Activated naive CD4-positive, alpha-beta T cell treated with anti-CD3 and anti-CD28 coated beads, Interleukin-2, amount 50 U/mL, for 16 hours (primary cell): ENCODE measurements at regions not wholly inside any gene's neighbourhood (a gene's known extent, or its start where the extent isn't known, plus 50 kb on each side); places are given as distances from the start of the nearest gene placed in this dataset.
"Not testable (repeated sequence)": the region's sequence is repeated elsewhere in the genome, so short reads cannot be mapped to it uniquely, and the experiment has no call there.

Experiments
- DNase-seq: peaks from one replicate; pipeline ENCODE4 v3.0.0-alpha.2; 2020

- DNase-seq = no peak
Measured at GRCh38 chr2:128591022-128591860, 272.6 kb upstream of the HS6ST1 start.

DNA sequence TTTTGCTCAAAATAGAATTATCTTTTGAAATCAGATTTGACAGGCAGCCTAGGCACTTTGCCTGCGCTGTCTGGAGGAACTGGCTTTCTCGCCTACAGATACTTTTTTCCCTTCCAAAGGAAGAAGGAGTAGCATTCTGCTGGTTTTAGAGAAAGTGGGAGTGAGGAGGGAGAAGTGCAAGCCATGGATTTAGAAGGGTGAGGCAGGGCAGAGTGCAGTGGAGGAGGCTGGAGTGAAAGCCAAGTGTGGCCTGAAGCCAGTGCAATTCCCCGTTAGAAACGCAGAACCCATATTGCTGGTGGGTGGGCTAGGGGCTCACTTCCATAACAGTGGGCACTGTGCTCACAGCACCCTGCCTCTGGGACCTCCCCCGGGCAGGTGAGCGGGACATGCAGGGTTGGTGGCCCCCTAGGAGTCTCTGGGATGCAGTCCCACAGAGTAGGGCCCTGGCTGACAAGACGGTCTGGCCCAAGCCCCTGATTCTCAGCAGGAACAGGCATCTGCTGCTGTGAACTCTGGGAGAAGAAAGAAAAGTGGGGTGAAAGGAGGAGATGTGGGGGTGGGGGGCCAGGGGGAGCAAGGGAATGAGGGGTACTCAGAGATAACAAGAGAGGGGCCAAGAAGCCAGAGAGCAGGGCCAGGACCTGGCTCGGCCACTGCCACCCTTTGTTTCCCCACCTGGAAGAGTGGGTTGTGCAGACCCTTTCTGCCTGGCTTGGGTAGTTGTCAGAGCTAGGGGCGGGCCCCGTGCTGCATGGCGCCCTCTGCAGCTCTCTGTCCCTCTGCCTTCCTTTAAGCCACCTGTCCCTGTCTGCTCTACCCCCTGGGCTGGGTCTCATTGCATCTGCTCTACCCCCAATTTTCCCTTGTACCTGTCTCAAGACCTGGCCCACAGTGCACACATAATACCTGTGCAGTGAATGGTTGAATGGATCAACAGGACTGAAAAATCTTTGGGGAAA lies 273.5 kb upstream of the HS6ST1 start:
- no peak for DNase-seq

- no peak for DNase-seq
Measured at GRCh38 chr2:128593518-128593878, 274.8 kb upstream of the HS6ST1 start.

- DNase-seq = no peak
Measured at GRCh38 chr2:128593879-128594650, 275.4 kb upstream of the HS6ST1 start.

DNA sequence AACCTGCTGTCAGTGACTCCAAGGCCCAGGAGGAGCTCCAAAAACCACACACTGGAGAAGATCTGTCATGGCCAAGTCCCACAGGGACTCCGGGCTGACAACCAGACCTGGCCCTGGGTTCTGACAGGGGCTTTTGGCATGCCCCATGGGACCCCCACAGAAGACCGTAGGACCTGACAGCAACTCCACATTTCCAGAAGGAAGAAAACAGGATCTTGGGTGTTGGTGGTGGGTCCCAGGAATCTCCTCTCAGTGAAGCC lies 275.9 kb upstream of the HS6ST1 start:
- DNase-seq = no peak

DNA sequence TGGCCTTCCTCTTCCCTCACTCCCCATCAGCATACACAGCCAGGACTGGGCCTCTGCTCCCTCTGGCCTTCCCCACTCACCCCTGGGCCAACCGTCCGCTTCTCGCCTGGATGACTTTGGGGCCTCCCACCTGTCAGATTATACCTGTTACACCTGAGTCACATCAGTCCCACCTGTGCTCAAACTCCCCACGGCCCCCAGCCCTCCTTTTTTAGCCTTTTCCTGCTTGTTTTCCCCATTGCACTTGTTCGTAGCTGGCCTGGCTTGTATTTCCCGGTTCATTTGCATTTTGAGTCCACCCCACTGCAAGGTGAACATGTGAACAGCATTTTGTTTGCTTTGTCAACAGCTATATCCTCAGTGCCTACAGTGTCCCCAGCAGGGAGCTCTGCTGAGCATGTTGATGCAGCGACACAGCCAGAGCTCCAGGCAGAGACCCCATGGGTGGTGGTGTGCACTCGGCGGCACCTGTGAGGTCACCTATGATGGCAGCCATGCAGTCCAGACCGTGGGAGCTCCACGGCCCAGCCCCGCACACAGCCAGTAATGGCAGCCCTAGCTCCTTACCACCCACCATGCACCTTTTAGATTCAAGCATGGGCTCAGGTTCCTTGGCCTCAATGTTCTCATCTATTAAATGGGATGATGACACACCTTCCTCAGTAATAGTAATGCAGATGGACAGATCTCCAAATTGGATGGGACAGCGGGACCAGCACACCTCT lies 276.4 kb upstream of the HS6ST1 start:
- no peak for DNase-seq

DNA sequence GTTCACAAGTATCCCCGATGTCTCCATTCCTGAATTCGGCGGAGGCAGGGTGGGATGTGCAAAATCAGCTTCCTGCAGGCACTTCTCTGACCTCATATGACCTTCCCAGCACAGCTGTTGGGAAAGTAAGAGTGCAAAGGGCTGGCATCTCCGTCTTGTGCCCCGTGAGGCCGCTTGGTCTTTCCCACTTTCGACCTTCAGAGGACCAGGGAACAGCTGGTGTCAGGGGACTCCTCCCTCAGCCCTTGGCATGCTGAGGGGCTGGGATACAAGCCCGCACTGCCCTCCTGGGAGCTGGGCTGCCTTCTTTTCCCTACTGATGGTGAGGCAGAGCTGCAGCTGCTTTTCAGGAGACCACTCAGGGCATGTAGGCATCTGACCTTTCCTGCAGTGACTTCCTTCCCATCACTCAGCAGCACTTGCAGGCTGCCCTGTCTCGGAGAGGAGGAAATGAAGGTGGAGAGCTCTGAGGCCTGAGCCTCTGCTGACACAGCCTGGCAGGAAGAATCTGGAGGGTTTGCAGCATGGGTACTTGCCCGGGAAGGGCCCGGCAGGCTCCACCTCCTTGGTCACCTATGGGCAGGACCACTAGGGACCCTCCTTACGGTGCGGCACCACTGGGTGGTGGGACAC lies 277.2 kb upstream of the HS6ST1 start:
- DNase-seq = no peak

GRCh38 chr2:128596396-128597120 lies 277.9 kb upstream of the HS6ST1 start:
- DNase-seq = no peak

- no peak for DNase-seq
Measured at GRCh38 chr2:128597121-128597762, 278.6 kb upstream of the HS6ST1 start.

GRCh38 chr2:128598260-128598659 lies 279.6 kb upstream of the HS6ST1 start:
- not testable (repeated sequence) for DNase-seq

DNA sequence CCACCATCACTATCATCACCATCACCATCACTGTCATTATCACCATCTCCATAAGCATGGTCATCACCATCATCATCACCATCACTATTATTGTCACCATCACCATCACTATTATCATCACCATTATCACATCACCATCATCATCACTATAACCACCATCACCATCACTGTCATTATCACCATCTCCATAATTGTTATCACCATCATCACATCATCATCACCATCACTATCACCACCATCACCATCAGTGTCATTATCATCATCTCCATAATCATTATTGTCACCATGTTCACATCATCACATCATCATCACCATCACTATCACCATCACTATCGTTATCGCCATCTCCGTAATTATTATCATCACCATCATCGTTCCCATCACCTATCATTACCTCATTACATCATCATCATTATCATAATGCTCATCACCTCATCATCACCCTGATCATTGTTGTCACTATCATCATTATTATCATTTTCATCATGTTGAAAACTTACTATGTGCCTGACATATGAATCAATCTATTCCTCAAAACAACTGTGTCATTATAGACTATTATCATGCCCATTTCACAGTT lies 280.3 kb upstream of the HS6ST1 start:
- DNase-seq = no peak

DNA sequence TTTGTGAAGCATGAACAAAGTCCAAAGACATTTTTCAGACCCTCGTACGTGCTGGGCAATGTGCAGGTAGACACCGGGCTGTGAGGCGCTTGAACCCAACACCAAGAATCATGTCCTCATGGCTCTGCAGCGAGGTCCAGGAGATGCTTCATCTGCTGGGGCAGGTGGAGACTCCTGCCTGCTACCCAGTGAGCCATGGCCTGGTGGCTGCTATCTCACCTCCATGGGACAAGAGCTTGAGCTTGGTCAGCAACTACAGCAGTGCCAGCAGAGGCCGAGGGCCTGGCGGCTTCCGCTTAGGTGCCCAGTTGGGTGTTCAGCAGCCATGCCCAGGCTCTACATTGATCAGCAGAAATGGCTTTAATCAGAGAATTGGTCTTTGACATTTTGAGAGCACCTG lies 281.0 kb upstream of the HS6ST1 start:
- DNase-seq = no peak

- no peak for DNase-seq
Measured at GRCh38 chr2:128600581-128601297, 282.1 kb upstream of the HS6ST1 start.

DNA sequence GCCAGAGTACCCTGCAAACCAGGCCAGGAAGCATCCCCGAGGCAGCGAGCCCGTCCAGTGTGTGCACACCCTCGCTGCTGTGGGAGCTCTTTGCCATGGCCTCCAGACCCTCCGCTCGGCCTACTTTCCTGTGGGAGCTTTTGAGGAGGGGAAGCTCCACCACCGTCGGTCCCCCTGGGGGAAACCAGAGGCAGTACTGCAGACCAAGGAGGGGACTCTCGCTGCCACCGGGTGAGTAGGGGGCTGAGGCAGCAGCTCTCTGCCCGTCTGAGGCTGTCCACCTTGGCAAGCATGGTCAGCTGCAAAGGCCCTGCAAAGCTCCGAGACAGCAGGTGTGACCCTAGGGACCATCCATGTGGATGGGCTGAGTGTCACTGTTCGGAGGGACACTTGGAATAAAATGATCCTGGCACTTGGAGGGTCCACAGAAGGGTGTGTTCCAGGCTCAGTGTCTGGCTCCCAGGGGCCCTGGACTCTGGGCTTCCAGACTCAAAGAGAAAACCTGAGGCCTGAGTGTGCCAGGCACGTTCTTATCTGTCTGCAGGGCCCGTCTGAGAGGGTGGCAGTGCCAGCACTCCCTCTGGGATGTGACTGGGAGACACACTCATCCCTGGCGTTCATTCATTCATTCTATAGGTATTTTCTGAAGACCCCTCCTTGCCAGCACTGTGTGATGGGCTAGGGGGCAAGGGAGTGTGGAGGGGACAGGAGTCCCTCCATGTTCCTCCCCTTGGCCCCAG lies 282.8 kb upstream of the HS6ST1 start:
- no peak for DNase-seq

- DNase-seq = no peak
Measured at GRCh38 chr2:128602038-128602698, 283.5 kb upstream of the HS6ST1 start.

GRCh38 chr2:128602699-128603101 lies 284.0 kb upstream of the HS6ST1 start:
- no peak for DNase-seq

DNA sequence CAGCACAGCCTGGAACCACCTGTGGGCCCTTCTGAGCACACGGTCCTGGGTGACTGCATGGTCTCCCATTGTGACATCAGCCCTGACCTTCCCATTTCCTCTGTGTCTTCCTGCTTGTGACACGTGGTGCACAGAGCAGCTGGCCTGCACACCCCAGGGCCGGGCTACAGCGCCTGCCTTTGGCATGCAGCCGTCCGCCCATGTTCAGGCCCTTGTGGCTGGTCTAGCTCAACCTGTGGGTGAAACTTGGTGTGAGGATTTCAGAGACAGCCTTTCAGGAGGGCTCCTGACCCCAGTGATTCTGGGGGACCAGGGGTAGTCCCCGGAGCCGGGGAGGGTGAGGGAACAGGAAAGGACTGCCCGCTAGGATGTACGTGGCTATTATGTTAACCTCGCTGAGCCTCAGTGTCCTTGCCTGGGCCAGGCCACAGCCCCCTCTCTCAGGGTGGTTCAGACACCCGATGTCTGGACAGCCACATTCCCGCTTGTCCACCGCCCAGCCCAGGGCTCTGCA lies 284.8 kb upstream of the HS6ST1 start:
- no peak for DNase-seq

DNA sequence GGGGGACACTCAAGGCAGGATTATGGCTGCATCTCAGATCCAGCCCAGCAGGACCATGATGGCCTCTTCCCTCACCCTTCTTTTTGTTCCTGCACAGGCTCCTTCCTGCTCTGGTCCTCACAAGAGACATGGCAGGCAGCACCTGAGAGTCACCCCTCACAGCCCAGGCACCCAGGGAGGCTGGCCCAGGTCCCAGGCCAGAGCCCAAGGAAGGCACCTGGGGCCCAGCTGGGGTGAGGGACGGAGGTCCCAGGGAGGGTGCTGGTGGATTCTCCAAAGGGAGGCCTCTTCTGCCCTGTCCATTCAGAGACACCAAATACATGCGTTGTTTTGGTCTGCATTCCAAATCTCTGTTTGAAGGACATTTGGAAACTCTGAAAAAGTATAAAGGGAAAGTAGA lies 285.4 kb upstream of the HS6ST1 start:
- no peak for DNase-seq
